Brain microvascular endothelial cell (primary cell): ENCODE measurements at regions not wholly inside any gene's neighbourhood (a gene's known extent, or its start where the extent isn't known, plus 50 kb on each side); places are given as distances from the start of the nearest gene placed in this dataset.
A peak's percentile ranks its signal among the peaks of the same experiment; 100 is the strongest.
"Not testable (repeated sequence)": the region's sequence is repeated elsewhere in the genome, so short reads cannot be mapped to it uniquely, and the experiment has no call there.

Source experiments
- DNase-seq: peaks from one replicate; pipeline ENCODE4 v3.0.0-alpha.2; 2020
- H3K27ac ChIP-seq: fragments of 250-450 bp; sonication (Bioruptor Pico); 2 replicates; pipeline ENCODE4 v1.5.1; 2020; ENCODE audit warnings: mild to moderate bottlenecking, moderate library complexity
- H3K27me3 ChIP-seq: fragments of 250-450 bp; sonication (Bioruptor Pico); replicated peaks from 2 replicates; pipeline ENCODE4 v1.5.1; 2020; ENCODE audit warnings: mild to moderate bottlenecking
- H3K36me3 ChIP-seq: fragments of 250-450 bp; sonication (Bioruptor Pico); replicated peaks from 2 replicates; pipeline ENCODE4 v1.5.1; 2020; ENCODE audit warnings: mild to moderate bottlenecking
- H3K4me3 ChIP-seq: 2 replicates; pipeline ENCODE4 v1.5.1; 2011; ENCODE audit warnings: low read depth, mild to moderate bottlenecking, control low read depth, low read length, moderate library complexity
- CTCF ChIP-seq: IDR thresholded peaks from 2 replicates; pipeline ENCODE4 v1.5.1; 2011; ENCODE audit warnings: low read depth, mild to moderate bottlenecking, moderate library complexity, low read length, control low read depth, inconsistent platforms; ENCODE audit errors: missing control alignments
- in situ Hi-C: cut with HindIII; loops from 2 replicates; pipeline ENCODE4 v1.10.0; 2017; ENCODE audit warnings: low sequenced_read_pairs, low pct_ligation_motif_present

GRCh38 chr4:189660722-189661360 lies 279.8 kb upstream of the FRG1 start:
- in situ Hi-C loops: no loop called here
- Histone ChIP-seq H3K27me3 (no peaks in the 10 kb centered on the region), H3K4me3 (no peak overlapping the region), H3K36me3 (no peaks in the 10 kb centered on the region), H3K27ac (no peak overlapping the region)
- TF ChIP-seq CTCF: no peak
- no peak for DNase-seq

GRCh38 chr4:189664693-189665250 lies 275.9 kb upstream of the FRG1 start:
- TF ChIP-seq CTCF: no peak
- no peak for DNase-seq
- Histone ChIP-seq H3K36me3 (no peaks in the 10 kb centered on the region), H3K27ac (no peak overlapping the region), H3K4me3 (no peak overlapping the region), H3K27me3 (no peaks in the 10 kb centered on the region)
- in situ Hi-C loops: no loop called here

- DNase-seq, H3K27ac ChIP-seq, H3K36me3 ChIP-seq, in situ Hi-C loops, H3K27me3 ChIP-seq, H3K4me3 ChIP-seq: not testable (repeated sequence)
Measured at GRCh38 chr4:189665712-189666305, 274.9 kb upstream of the FRG1 start.

- H3K27me3 ChIP-seq, DNase-seq, H3K36me3 ChIP-seq, H3K4me3 ChIP-seq, in situ Hi-C loops, H3K27ac ChIP-seq: not testable (repeated sequence)
Measured at GRCh38 chr4:189667386-189667785, 273.3 kb upstream of the FRG1 start.

- H3K27me3 ChIP-seq, in situ Hi-C loops, H3K4me3 ChIP-seq, H3K27ac ChIP-seq, H3K36me3 ChIP-seq, DNase-seq: not testable (repeated sequence)
Measured at GRCh38 chr4:189697675-189698245, 242.9 kb upstream of the FRG1 start.

GRCh38 chr4:189703000-189703399 lies 237.7 kb upstream of the FRG1 start:
- H3K4me3 ChIP-seq, H3K27ac ChIP-seq, H3K27me3 ChIP-seq, DNase-seq, in situ Hi-C loops, H3K36me3 ChIP-seq: not testable (repeated sequence)

GRCh38 chr4:189706821-189707220 lies 233.9 kb upstream of the FRG1 start:
- H3K4me3 ChIP-seq, DNase-seq, H3K27me3 ChIP-seq, H3K27ac ChIP-seq, in situ Hi-C loops, H3K36me3 ChIP-seq: not testable (repeated sequence)

GRCh38 chr4:189707227-189707626 lies 233.4 kb upstream of the FRG1 start:
- H3K4me3 ChIP-seq, H3K27me3 ChIP-seq, H3K36me3 ChIP-seq, in situ Hi-C loops, H3K27ac ChIP-seq, DNase-seq: not testable (repeated sequence)

GRCh38 chr4:189711956-189712355 lies 228.7 kb upstream of the FRG1 start:
- H3K4me3 ChIP-seq, H3K36me3 ChIP-seq, H3K27me3 ChIP-seq, in situ Hi-C loops, DNase-seq, H3K27ac ChIP-seq: not testable (repeated sequence)

GRCh38 chr4:189721016-189721993 lies 219.4 kb upstream of the FRG1 start:
- H3K36me3 ChIP-seq, H3K27ac ChIP-seq, DNase-seq, in situ Hi-C loops, H3K27me3 ChIP-seq: not testable (repeated sequence)
- peak overlapping the region; percentile 32 for H3K4me3 ChIP-seq

GRCh38 chr4:189722324-189723003 lies 218.2 kb upstream of the FRG1 start:
- H3K36me3 ChIP-seq, H3K27me3 ChIP-seq, in situ Hi-C loops, H3K4me3 ChIP-seq, H3K27ac ChIP-seq: not testable (repeated sequence)
- DNase-seq: peak; percentile 40
